ENCODE measurements at regions not wholly inside any gene's neighbourhood (a gene's known extent, or its start where the extent isn't known, plus 50 kb on each side); places are given as distances from the start of the nearest gene placed in this dataset.

DNA sequence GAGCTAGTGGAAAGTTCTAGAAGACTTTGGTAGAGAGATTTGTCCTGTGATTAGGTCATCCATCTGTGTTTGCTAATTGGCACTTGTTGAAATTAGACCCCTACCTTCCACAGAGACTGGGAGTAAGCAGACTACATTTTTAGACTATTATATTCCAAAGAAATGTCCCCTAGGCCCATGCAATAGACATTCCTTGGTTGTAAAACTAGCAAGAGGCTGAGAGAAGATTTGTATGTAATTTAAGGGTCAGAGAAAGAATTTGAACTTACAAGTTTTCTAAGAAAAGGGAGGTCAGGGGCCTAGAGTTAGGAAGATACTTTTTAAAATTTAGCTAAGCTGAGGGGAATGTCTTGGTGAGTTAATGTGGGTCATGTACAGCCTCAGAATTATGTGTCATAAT, 470.7 kb upstream of the SLITRK1 start:
- ATAC-seq (no peak), DNase-seq (ENCODE audit: low read depth, low spot score) (no peak)
- POLR2A ChIA-PET = no interaction called here
- Histone ChIP-seq H3K4me3 (replicated peaks in 1 of 2; ENCODE audit: low read depth in 1 of 2, low read length in 2 of 2) (no peak overlapping the region), H3K4me1 (ENCODE audit: control insufficient read depth in 1 of 2, insufficient read depth in 2 of 2, low read length in 2 of 2) (no peaks in the 10 kb centered on the region), H3K79me2 (ENCODE audit: insufficient read depth, low read length) (no peaks in the 10 kb centered on the region), H3K27me3 (ENCODE audit: insufficient read depth, low read length) (no peaks in the 10 kb centered on the region), H2AFZ (ENCODE audit: low read depth, low read length, poor library complexity, severe bottlenecking) (no peak overlapping the region), H3K9me2 (ENCODE audit: insufficient read depth) (no peaks in the 10 kb centered on the region), H3K9ac (ENCODE audit: low read length) (no peak overlapping the region), H3K36me3 (ENCODE audit: control insufficient read depth in 1 of 2, insufficient read depth in 2 of 2, low read length in 2 of 2) (no peaks in the 10 kb centered on the region), H3K4me2 (ENCODE audit: low read length) (no peak overlapping the region), H4K20me1 (ENCODE audit: insufficient read depth) (no peaks in the 10 kb centered on the region; the same call in 1 of the 2 replicates), H3K27ac (ENCODE audit: low read depth, low read length) (no peak overlapping the region), H3K9me3 (ENCODE audit: control insufficient read depth in 1 of 2, insufficient read depth in 1 of 2, low read depth in 1 of 2, low read length in 2 of 2) (0 out of 4 replicates have a peak, but pooled peaks cover 0 to 3% of the 10 kb centered on the region in 2 experiments)
- BruUV-seq (replicated peaks) = no TSS peak
- CTCF ChIA-PET = no interaction called here
- intact Hi-C loops (cut with micrococcal nuclease) = no loop called here
- no peak for TF ChIP-seq TCF7L2 (IDR thresholded peaks at IDR 0.05; ENCODE audit: borderline replicate concordance, extremely low read depth, insufficient read depth, insufficient read length)
- no peak for TF ChIP-seq SP1 (IDR thresholded peaks at IDR 0.05; ENCODE audit: low read depth)
- TF ChIP-seq, protein P1, sequence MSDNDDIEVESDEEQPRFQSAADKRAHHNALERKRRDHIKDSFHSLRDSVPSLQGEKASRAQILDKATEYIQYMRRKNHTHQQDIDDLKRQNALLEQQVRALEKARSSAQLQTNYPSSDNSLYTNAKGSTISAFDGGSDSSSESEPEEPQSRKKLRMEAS (IDR thresholded peaks at IDR 0.05) = no peak
- no peak for TF ChIP-seq CBX3 (IDR thresholded peaks at IDR 0.05; ENCODE audit: low read depth)
- no peak for TF ChIP-seq RAD21 (IDR thresholded peaks at IDR 0.05; ENCODE audit: low read depth)
- TF ChIP-seq ZNF274 (IDR thresholded peaks at IDR 0.05; ENCODE audit: low read depth, low read length) = no peak
- TF ChIP-seq SIN3A (IDR thresholded peaks at IDR 0.05; ENCODE audit: low read depth) = no peak
- no peak for TF ChIP-seq ELF1 (IDR thresholded peaks at IDR 0.05; ENCODE audit: borderline replicate concordance, low read depth)
- TF ChIP-seq POLR2A (IDR thresholded peaks at IDR 0.05; ENCODE audit: borderline replicate concordance, extremely low read depth, insufficient read depth, insufficient read length) = no peak
- TF ChIP-seq EGR1 (IDR thresholded peaks at IDR 0.05; ENCODE audit: low read depth) = no peak
- TF ChIP-seq, protein P2, sequence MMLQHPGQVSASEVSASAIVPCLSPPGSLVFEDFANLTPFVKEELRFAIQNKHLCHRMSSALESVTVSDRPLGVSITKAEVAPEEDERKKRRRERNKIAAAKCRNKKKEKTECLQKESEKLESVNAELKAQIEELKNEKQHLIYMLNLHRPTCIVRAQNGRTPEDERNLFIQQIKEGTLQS (IDR thresholded peaks at IDR 0.05) = no peak
- TF ChIP-seq ZFX (IDR thresholded peaks at IDR 0.05) = no peak
- TF ChIP-seq CTCF (IDR thresholded peaks at IDR 0.05 in 2 of 3, conservative IDR thresholded peaks at IDR 0.05 in 1 of 3; ENCODE audit: borderline replicate concordance in 1 of 3, insufficient read depth in 1 of 3, low read depth in 2 of 3, low read length in 2 of 3) = no peak
- TF ChIP-seq JUND (IDR thresholded peaks at IDR 0.05) = no peak
- TF ChIP-seq SRF (IDR thresholded peaks at IDR 0.05; ENCODE audit: low read depth) = no peak
- TF ChIP-seq, protein P3, sequence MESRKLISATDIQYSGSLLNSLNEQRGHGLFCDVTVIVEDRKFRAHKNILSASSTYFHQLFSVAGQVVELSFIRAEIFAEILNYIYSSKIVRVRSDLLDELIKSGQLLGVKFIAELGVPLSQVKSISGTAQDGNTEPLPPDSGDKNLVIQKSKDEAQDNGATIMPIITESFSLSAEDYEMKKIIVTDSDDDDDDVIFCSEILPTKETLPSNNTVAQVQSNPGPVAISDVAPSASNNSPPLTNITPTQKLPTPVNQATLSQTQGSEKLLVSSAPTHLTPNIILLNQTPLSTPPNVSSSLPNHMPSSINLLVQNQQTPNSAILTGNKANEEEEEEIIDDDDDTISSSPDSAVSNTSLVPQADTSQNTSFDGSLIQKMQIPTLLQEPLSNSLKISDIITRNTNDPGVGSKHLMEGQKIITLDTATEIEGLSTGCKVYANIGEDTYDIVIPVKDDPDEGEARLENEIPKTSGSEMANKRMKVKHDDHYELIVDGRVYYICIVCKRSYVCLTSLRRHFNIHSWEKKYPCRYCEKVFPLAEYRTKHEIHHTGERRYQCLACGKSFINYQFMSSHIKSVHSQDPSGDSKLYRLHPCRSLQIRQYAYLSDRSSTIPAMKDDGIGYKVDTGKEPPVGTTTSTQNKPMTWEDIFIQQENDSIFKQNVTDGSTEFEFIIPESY (IDR thresholded peaks at IDR 0.05; ENCODE audit: extremely low read depth, insufficient replicate concordance, low read length) = no peak
- TF ChIP-seq EZH2phosphoT487 (IDR thresholded peaks at IDR 0.05; ENCODE audit: borderline replicate concordance) = no peak
- RAD21 ChIA-PET (ENCODE audit: low non-redundant PET in 1 of 2, low total read pairs in 2 of 2, uncharacterized antibody in 2 of 2, unreplicated experiment in 2 of 2) = no interaction called here

Measured in HCT116 (cell line).